Muscle of leg (tissue), 3 donors: ENCODE measurements at regions not wholly inside any gene's neighbourhood (a gene's known extent, or its start where the extent isn't known, plus 50 kb on each side); places are given as distances from the start of the nearest gene placed in this dataset.

Experiments used
- DNase-seq: peaks from one replicate; pipeline ENCODE4 v3.0.0; 2013
- H3K27ac ChIP-seq: one replicate; pipeline ENCODE4 v1.5.1; 2013; ENCODE audit warnings: mild to moderate bottlenecking, low read length, control low read depth
- H3K27me3 ChIP-seq: one replicate; pipeline ENCODE4 v1.6.1; 2013; ENCODE audit warnings: low read length; ENCODE audit not compliant: control insufficient read depth, insufficient read depth
- H3K36me3 ChIP-seq: one replicate; pipeline ENCODE4 v1.6.1; 2013; ENCODE audit warnings: low read length; ENCODE audit not compliant: control insufficient read depth, insufficient read depth
- H3K4me1 ChIP-seq: one replicate; pipeline ENCODE4 v1.6.1; 2013; ENCODE audit warnings: low read length; ENCODE audit not compliant: control insufficient read depth, insufficient read depth
- H3K4me3 ChIP-seq: one replicate; pipeline ENCODE4 v1.5.1; 2013; ENCODE audit warnings: low read length, control low read depth
- H3K9me3 ChIP-seq: replicated peaks from 2 replicates; pipeline ENCODE4 v1.6.1; 2013; ENCODE audit warnings: low read depth, low read length; ENCODE audit not compliant: control insufficient read depth
- WGBS: methylation state at CpG from one replicate; pipeline ENCODE4 v1.1.5; 2013; ENCODE audit warnings: missing lambda C conversion rate; ENCODE audit not compliant: insufficient coverage; 5-methylcytosine and 5-hydroxymethylcytosine counted together

- Histone ChIP-seq H3K27me3 (no peaks in the 10 kb centered on the region), H3K27ac (no peak overlapping the region), H3K4me3 (no peak overlapping the region), H3K36me3 (no peaks in the 10 kb centered on the region), H3K4me1 (no peaks in the 10 kb centered on the region), H3K9me3 (no peaks in the 10 kb centered on the region)
- DNase-seq = no peak
- no CpG with 5 or more reads among the region's 1 CpG for WGBS
Observed at GRCh38 chr16:59586331-59586730, 852.2 kb upstream of the GOT2 start.

- H3K4me1 ChIP-seq = no peaks in the 10 kb centered on the region
- no peak overlapping the region for H3K27ac ChIP-seq
- H3K27me3 ChIP-seq = no peaks in the 10 kb centered on the region
- no peaks in the 10 kb centered on the region for H3K9me3 ChIP-seq
- no peak overlapping the region for H3K4me3 ChIP-seq
- 100% methylated on average over 1 of the region's 1 CpG for WGBS
- no peak for DNase-seq
- no peaks in the 10 kb centered on the region for H3K36me3 ChIP-seq
Observed at GRCh38 chr16:59574296-59574695, 840.2 kb upstream of the GOT2 start.

- no CpG with 5 or more reads among the region's 5 CpGs for WGBS
- Histone ChIP-seq H3K36me3 (no peaks in the 10 kb centered on the region), H3K27me3 (no peaks in the 10 kb centered on the region), H3K27ac (no peak overlapping the region), H3K9me3 (no peaks in the 10 kb centered on the region), H3K4me1 (no peaks in the 10 kb centered on the region), H3K4me3 (no peak overlapping the region)
- DNase-seq = no peak
Observed at GRCh38 chr16:59573528-59574271, 839.6 kb upstream of the GOT2 start.

GRCh38 chr16:59567496-59567895, 833.4 kb upstream of the GOT2 start:
- H3K36me3 ChIP-seq = no peaks in the 10 kb centered on the region
- H3K4me1 ChIP-seq = no peaks in the 10 kb centered on the region
- H3K27me3 ChIP-seq = no peaks in the 10 kb centered on the region
- H3K4me3 ChIP-seq = no peak overlapping the region
- WGBS = 85% methylated on average over 5 of the region's 5 CpGs
- H3K27ac ChIP-seq = no peak overlapping the region
- DNase-seq = no peak
- H3K9me3 ChIP-seq = no peaks in the 10 kb centered on the region

GRCh38 chr16:59566446-59566845, 832.3 kb upstream of the GOT2 start:
- Histone ChIP-seq H3K27me3 (no peaks in the 10 kb centered on the region), H3K9me3 (no peaks in the 10 kb centered on the region), H3K27ac (no peak overlapping the region), H3K36me3 (no peaks in the 10 kb centered on the region), H3K4me3 (no peak overlapping the region), H3K4me1 (no peaks in the 10 kb centered on the region)
- no peak for DNase-seq

GRCh38 chr16:59558679-59559078, 824.6 kb upstream of the GOT2 start:
- Histone ChIP-seq H3K27ac (no peak overlapping the region), H3K9me3 (no peaks in the 10 kb centered on the region), H3K36me3 (no peaks in the 10 kb centered on the region)

GRCh38 chr16:59552164-59552563, 818.0 kb upstream of the GOT2 start:
- WGBS = 100% methylated on average over 1 of the region's 5 CpGs
- H3K36me3 ChIP-seq = no peaks in the 10 kb centered on the region
- H3K4me1 ChIP-seq = no peaks in the 10 kb centered on the region
- no peak for DNase-seq
- no peak overlapping the region for H3K4me3 ChIP-seq
- H3K27me3 ChIP-seq = no peaks in the 10 kb centered on the region
- H3K9me3 ChIP-seq = no peaks in the 10 kb centered on the region
- H3K27ac ChIP-seq = no peak overlapping the region

More at GRCh38 chr16:59558679-59559078, 824.6 kb upstream of the GOT2 start:
- H3K27me3 ChIP-seq = no peaks in the 10 kb centered on the region
- no peak for DNase-seq
- no peaks in the 10 kb centered on the region for H3K4me1 ChIP-seq
- H3K4me3 ChIP-seq = no peak overlapping the region

GRCh38 chr16:59545721-59546120, 811.6 kb upstream of the GOT2 start:
- whole genome bisulfite sequencing = no CpG with 5 or more reads among the region's 1 CpG
- DNase-seq = no peak
- Histone ChIP-seq H3K4me3 (no peak overlapping the region), H3K27me3 (no peaks in the 10 kb centered on the region), H3K9me3 (no peaks in the 10 kb centered on the region), H3K4me1 (no peaks in the 10 kb centered on the region), H3K27ac (no peak overlapping the region), H3K36me3 (no peaks in the 10 kb centered on the region)

- Histone ChIP-seq H3K27me3 (no peaks in the 10 kb centered on the region), H3K9me3 (no peaks in the 10 kb centered on the region), H3K36me3 (no peaks in the 10 kb centered on the region), H3K4me1 (no peaks in the 10 kb centered on the region), H3K27ac (no peak overlapping the region), H3K4me3 (no peak overlapping the region)
- DNase-seq = no peak
- no CpG with 5 or more reads among the region's 4 CpGs for whole genome bisulfite sequencing
Observed at GRCh38 chr16:59543641-59544040, 809.5 kb upstream of the GOT2 start.

- Histone ChIP-seq H3K4me1 (no peaks in the 10 kb centered on the region), H3K27me3 (no peaks in the 10 kb centered on the region), H3K36me3 (no peaks in the 10 kb centered on the region), H3K27ac (no peak overlapping the region), H3K4me3 (no peak overlapping the region), H3K9me3 (no peaks in the 10 kb centered on the region)
- WGBS = 57% methylated on average over 3 of the region's 8 CpGs
- no peak for DNase-seq
Observed at GRCh38 chr16:59540621-59541020, 806.5 kb upstream of the GOT2 start.

GRCh38 chr16:59535298-59535697, 801.2 kb upstream of the GOT2 start:
- 56% methylated on average over 2 of the region's 4 CpGs for WGBS
- Histone ChIP-seq H3K36me3 (no peaks in the 10 kb centered on the region), H3K27ac (no peak overlapping the region), H3K4me1 (no peaks in the 10 kb centered on the region), H3K27me3 (no peaks in the 10 kb centered on the region), H3K4me3 (no peak overlapping the region), H3K9me3 (no peaks in the 10 kb centered on the region)
- DNase-seq = no peak
